Neural cell (in vitro differentiated cells): ENCODE measurements at regions not wholly inside any gene's neighbourhood (a gene's known extent, or its start where the extent isn't known, plus 50 kb on each side); places are given as distances from the start of the nearest gene placed in this dataset.

Experiments
- CTCF ChIP-seq: fragments of 450-650 bp; IDR thresholded peaks from 2 replicates; pipeline ENCODE4 v1.5.1; 2014; ENCODE audit warnings: antibody characterized with exemption, mild to moderate bottlenecking, moderate library complexity; ENCODE audit not compliant: poor library complexity, severe bottlenecking
- EP300 ChIP-seq: fragments of 450-650 bp; conservative IDR thresholded peaks from 2 replicates; pipeline ENCODE4 v1.6.1; 2014; ENCODE audit warnings: antibody characterized with exemption, mild to moderate bottlenecking, moderate library complexity; ENCODE audit not compliant: poor library complexity, severe bottlenecking
- EZH2 ChIP-seq: fragments of 200-600, 300-800 bp; shearing (Covaris generic), sonication (generic); IDR thresholded peaks from 2 replicates; pipeline ENCODE4 v1.6.1; 2014; ENCODE audit warnings: antibody characterized with exemption, low read length, borderline replicate concordance, mild to moderate bottlenecking; ENCODE audit not compliant: insufficient read depth, poor library complexity, severe bottlenecking
- MXI1 ChIP-seq: fragments of 450-650 bp; conservative IDR thresholded peaks from 2 replicates; pipeline ENCODE4 v1.6.1; 2014; ENCODE audit warnings: antibody characterized with exemption, mild to moderate bottlenecking; ENCODE audit not compliant: poor library complexity, severe bottlenecking
- POLR2AphosphoS5 ChIP-seq: IDR thresholded peaks from 2 replicates; pipeline ENCODE4 v1.6.1; 2012
- RAD21 ChIP-seq: fragments of 450-650 bp; conservative IDR thresholded peaks from 2 replicates; pipeline ENCODE4 v1.6.1; 2014; ENCODE audit warnings: antibody characterized with exemption, mild to moderate bottlenecking, moderate library complexity
- REST ChIP-seq: IDR thresholded peaks from 2 replicates; pipeline ENCODE4 v1.6.1; 2012; ENCODE audit warnings: borderline replicate concordance
- SMC3 ChIP-seq: fragments of 450-650 bp; conservative IDR thresholded peaks from 2 replicates; pipeline ENCODE4 v1.6.1; 2014; ENCODE audit warnings: antibody characterized with exemption, mild to moderate bottlenecking, moderate library complexity; ENCODE audit not compliant: poor library complexity
- TAF1 ChIP-seq: IDR thresholded peaks from 2 replicates; pipeline ENCODE4 v1.6.1; 2012; ENCODE audit warnings: low read depth

GRCh38 chr22:34198976-34199375, 278.7 kb upstream of the LARGE1 start:
- TF ChIP-seq CTCF (no peak), REST (no peak), POLR2AphosphoS5 (no peak), TAF1 (no peak), EZH2 (no peak), SMC3 (no peak), EP300 (no peak), RAD21 (no peak), MXI1 (no peak)
